Heart left ventricle (tissue), 16 donors: ENCODE measurements at regions not wholly inside any gene's neighbourhood (a gene's known extent, or its start where the extent isn't known, plus 50 kb on each side); places are given as distances from the start of the nearest gene placed in this dataset.
A peak's percentile ranks its signal among the peaks of the same experiment; 100 is the strongest.

Experiments used
- ATAC-seq, 4 donors: fragments of 200-7000 bp; cut with Tn5 transposase; one replicate each; pipeline ENCODE4 v1.9.1; 2020 to 2022; ENCODE audit warnings: moderate library complexity in 4 of 4, mild to moderate bottlenecking in 3 of 4, moderate number of reproducible peaks in 1 of 4
- DNase-seq, 5 donors: peaks; one replicate each; pipeline ENCODE4 v3.0.0-alpha.2; 2020
- H3K27ac ChIP-seq, 12 donors: fragments of 200-600 bp; sonication (generic) in 4 of 12; one replicate each; pipeline versions ENCODE4 v1.5.0 to v1.8.0; 2016 to 2022; ENCODE audit warnings: mild to moderate bottlenecking in 2 of 12
- H3K27me3 ChIP-seq, 9 donors: fragments of 200-600 bp; sonication (generic) in 2 of 9; one replicate each; pipeline versions ENCODE4 v1.5.1 to v1.8.0; 2016 to 2022; ENCODE audit warnings: mild to moderate bottlenecking in 3 of 9
- H3K36me3 ChIP-seq, 9 donors: fragments of 200-600 bp; sonication (generic) in 2 of 9; one replicate each; pipeline versions ENCODE4 v1.5.0 to v1.8.0; 2018 to 2022; ENCODE audit warnings: mild to moderate bottlenecking in 2 of 9
- H3K4me1 ChIP-seq, 12 donors: fragments of 200-600 bp; sonication (generic) in 4 of 12; one replicate each; pipeline versions ENCODE4 v1.5.0 to v1.8.0; 2016 to 2022; ENCODE audit warnings: mild to moderate bottlenecking in 3 of 12
- H3K4me3 ChIP-seq, 12 donors: fragments of 200-600 bp; sonication (generic) in 4 of 12; one replicate each; pipeline versions ENCODE4 v1.5.0 to v1.8.0; 2017 to 2022; ENCODE audit warnings: mild to moderate bottlenecking in 9 of 12, moderate library complexity in 4 of 12
- H3K9me3 ChIP-seq, 12 donors: fragments of 200-600 bp; sonication (generic) in 4 of 12; one replicate each; pipeline versions ENCODE4 v1.5.0 to v1.8.0; 2016 to 2022; ENCODE audit warnings: mild to moderate bottlenecking in 1 of 12
- CTCF ChIP-seq, 12 donors: fragments of 200-600 bp; sonication (generic) in 4 of 12; IDR thresholded peaks; one replicate each; pipeline versions ENCODE4 v1.5.0 to v1.8.0; 2018 to 2022; ENCODE audit warnings: antibody characterized with exemption in 12 of 12, mild to moderate bottlenecking in 5 of 12
- POLR2A ChIP-seq, 2 donors: fragments of 450-650 bp; IDR thresholded peaks; one replicate each; pipeline ENCODE4 v1.6.1; 2017; ENCODE audit warnings: antibody characterized with exemption in 2 of 2, mild to moderate bottlenecking in 2 of 2, moderate library complexity in 2 of 2
- WGBS, 4 donors: extraction: QIAGEN DNeasy Blood & Tissue Kit in 2 of 4; methylation state at CpG; one replicate each; pipeline versions ENCODE4 v1.1.5 to v1.1.7; 2013 to 2018; 5-methylcytosine and 5-hydroxymethylcytosine counted together
- intact Hi-C, 10 donors: fragments of 100-400 bp; cut with DNase I; formaldehyde crosslinking; loops; one replicate each; pipeline versions ENCODE4 v1.11.1 to v1.14.2; 2022
- donor health status: ischemic (EF 13 %, LVEDD 7.1; RV severe dilation, severe dysfunction).
- donor health status: healthy with polysubstance abuse.
- donor health status: DM: no; HTN: yes; CAD: no.
- donor health status: DM: no; HTN: no; CAD: no.
- donor health status: ischemic (EF 25% LVEDD 6.9; RV normal size, moderate dysfunction).
- donor health status: ischemic (EF 25% LVEDD 5.7; RV mildly dilated, moderate dysfunction).
- donor health status: healthy.
- donor health status: DM: yes; HTN: yes; CAD: no.
- donor health status: ischemic (EF 35%, LVEDD 5.7; RV mildly dilated, moderate dysfunction).
- donor health status: nonischemic (EF 11% LVEDD 7.7; RV severe dilation, severe dysfunction).
- donor health status: DM: yes; HTN: yes; CAD: no.
- donor health status: PGD.
- donor health status: ischemic (EF 29% LVEDD 5.4; RV normal size, mild dysfunction).
- donor health status: nonischemic (EF 23%, LVEDD 6.1; RV moderate dilation, normal function).

GRCh38 chr1:81493102-81493869 is 307.4 kb upstream of the ADGRL2 start:
- 14 to 23% (median 19%) methylated on average over 5 of the region's 5 CpGs for WGBS, 4 donors
- Histone ChIP-seq H3K27me3 (no peaks in the 10 kb centered on the region), H3K9me3 (peaks cover 0 to 21% (median 7%) of the 10 kb centered on the region in 12 donors), H3K4me3 (no peak overlapping the region), H3K36me3 (no peaks in the 10 kb centered on the region), H3K27ac (peak overlapping the region; percentile 14 to 87 (median 78)), H3K4me1 (peaks cover 3 to 36% (median 19%) of the 10 kb centered on the region in 12 donors)
- no peak for DNase-seq
- intact Hi-C loops, result loop anchor here in 3 of 10 donors (5.0 to 10.0 kb wide), 4 partner anchors 78 to 186 kb away; no protein-coding TSS in a partner anchor
- peak; percentile 91 to 98 (median 96) for ATAC-seq
- TF ChIP-seq POLR2A (IDR thresholded peaks at IDR 0.05), result no peak
- no peak for TF ChIP-seq CTCF (IDR thresholded peaks at IDR 0.05)

GRCh38 chr1:81492628-81493027 is 308.1 kb upstream of the ADGRL2 start:
- no peaks in the 10 kb centered on the region for H3K36me3 ChIP-seq
- DNase-seq, result no peak
- peaks cover 3 to 33% (median 19%) of the 10 kb centered on the region in 12 donors for H3K4me1 ChIP-seq
- 16 to 33% (median 29%) methylated on average over 1 of the region's 1 CpG for WGBS, 4 donors
- no peak for TF ChIP-seq CTCF (IDR thresholded peaks at IDR 0.05)
- TF ChIP-seq POLR2A (IDR thresholded peaks at IDR 0.05), result no peak
- intact Hi-C loops, result loop anchor here in 3 of 10 donors (5.0 to 10.0 kb wide), 4 partner anchors 78 to 185 kb away; no protein-coding TSS in a partner anchor
- H3K27me3 ChIP-seq, result no peaks in the 10 kb centered on the region
- H3K27ac ChIP-seq, result peak overlapping the region in 11 of 12 donors; percentile 35 to 87 (median 79)
- H3K9me3 ChIP-seq, result peaks cover 0 to 24% (median 7%) of the 10 kb centered on the region in 12 donors
- ATAC-seq, result peak in 3 of 4 donors; percentile 41 to 59 (median 42)
- no peak overlapping the region for H3K4me3 ChIP-seq

GRCh38 chr1:81490614-81491013 is 310.1 kb upstream of the ADGRL2 start:
- no peak for DNase-seq
- no peak overlapping the region for H3K27ac ChIP-seq
- no peaks in the 10 kb centered on the region for H3K36me3 ChIP-seq
- 94 to 100% (median 98%) methylated on average over 1 of the region's 1 CpG for WGBS, 4 donors
- no peaks in the 10 kb centered on the region for H3K27me3 ChIP-seq
- no peak for TF ChIP-seq CTCF (IDR thresholded peaks at IDR 0.05)
- no peak for TF ChIP-seq POLR2A (IDR thresholded peaks at IDR 0.05)
- H3K9me3 ChIP-seq, result peaks cover 0 to 24% (median 7%) of the 10 kb centered on the region in 12 donors
- no peak for ATAC-seq
- intact Hi-C loops, result loop anchor here in 3 of 10 donors (5.0 to 10.0 kb wide), 4 partner anchors 76 to 183 kb away; no protein-coding TSS in a partner anchor
- no peak overlapping the region for H3K4me3 ChIP-seq
- peaks cover 3 to 33% (median 19%) of the 10 kb centered on the region in 12 donors for H3K4me1 ChIP-seq

GRCh38 chr1:81489372-81489934 is 311.3 kb upstream of the ADGRL2 start:
- Histone ChIP-seq H3K36me3 (no peaks in the 10 kb centered on the region), H3K4me1 (peaks cover 3 to 32% (median 19%) of the 10 kb centered on the region in 12 donors), H3K9me3 (peaks cover 0 to 24% (median 7%) of the 10 kb centered on the region in 12 donors), H3K27me3 (no peaks in the 10 kb centered on the region), H3K27ac (no peak overlapping the region), H3K4me3 (no peak overlapping the region)
- TF ChIP-seq POLR2A (IDR thresholded peaks at IDR 0.05) (no peak), CTCF (IDR thresholded peaks at IDR 0.05) (no peak)
- WGBS, 4 donors, result 96 to 100% (median 97%) methylated on average over 1 of the region's 1 CpG
- DNase-seq (no peak), ATAC-seq (no peak)
- intact Hi-C loops, result no loop called here
